C4-2B (cell line): ENCODE measurements at regions not wholly inside any gene's neighbourhood (a gene's known extent, or its start where the extent isn't known, plus 50 kb on each side); places are given as distances from the start of the nearest gene placed in this dataset.

ENCODE experiments used
- H3K27ac ChIP-seq: fragments of 450-650 bp; 2 replicates; pipeline ENCODE4 v1.5.1; 2017
- ZFX ChIP-seq: fragments of 450-650 bp; IDR thresholded peaks from 2 replicates; pipeline ENCODE4 v1.6.1; 2017
- TF ChIP-seq, protein P1 (sequence below): fragments of 450-650 bp; conservative IDR thresholded peaks from 2 replicates; pipeline ENCODE4 v1.5.1; 2017; ENCODE audit warnings: mild to moderate bottlenecking

DNA sequence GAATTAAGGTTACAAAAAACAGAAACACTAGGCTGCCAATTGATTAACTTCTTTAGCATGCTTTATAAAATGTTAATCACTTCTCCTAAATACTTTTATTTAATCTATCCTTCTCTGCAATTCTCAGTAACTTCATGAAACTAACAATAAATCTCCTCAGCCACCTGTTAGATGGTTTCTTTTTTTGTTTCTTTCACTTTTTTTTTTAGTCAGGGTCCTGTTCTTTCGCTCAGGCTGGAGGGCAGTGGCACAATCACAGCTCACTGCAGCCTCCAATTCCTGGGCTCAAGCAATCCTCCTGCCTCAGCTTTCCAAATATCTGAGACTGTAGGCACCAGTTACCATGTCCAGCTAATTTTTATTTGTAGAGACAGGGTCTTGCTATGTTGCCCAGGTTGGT, 213.4 kb upstream of the STK17B start:
- TF ChIP-seq ZFX: no peak
- TF ChIP-seq, protein P1, sequence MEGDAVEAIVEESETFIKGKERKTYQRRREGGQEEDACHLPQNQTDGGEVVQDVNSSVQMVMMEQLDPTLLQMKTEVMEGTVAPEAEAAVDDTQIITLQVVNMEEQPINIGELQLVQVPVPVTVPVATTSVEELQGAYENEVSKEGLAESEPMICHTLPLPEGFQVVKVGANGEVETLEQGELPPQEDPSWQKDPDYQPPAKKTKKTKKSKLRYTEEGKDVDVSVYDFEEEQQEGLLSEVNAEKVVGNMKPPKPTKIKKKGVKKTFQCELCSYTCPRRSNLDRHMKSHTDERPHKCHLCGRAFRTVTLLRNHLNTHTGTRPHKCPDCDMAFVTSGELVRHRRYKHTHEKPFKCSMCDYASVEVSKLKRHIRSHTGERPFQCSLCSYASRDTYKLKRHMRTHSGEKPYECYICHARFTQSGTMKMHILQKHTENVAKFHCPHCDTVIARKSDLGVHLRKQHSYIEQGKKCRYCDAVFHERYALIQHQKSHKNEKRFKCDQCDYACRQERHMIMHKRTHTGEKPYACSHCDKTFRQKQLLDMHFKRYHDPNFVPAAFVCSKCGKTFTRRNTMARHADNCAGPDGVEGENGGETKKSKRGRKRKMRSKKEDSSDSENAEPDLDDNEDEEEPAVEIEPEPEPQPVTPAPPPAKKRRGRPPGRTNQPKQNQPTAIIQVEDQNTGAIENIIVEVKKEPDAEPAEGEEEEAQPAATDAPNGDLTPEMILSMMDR: no peak
- H3K27ac ChIP-seq: no peak overlapping the region

DNA sequence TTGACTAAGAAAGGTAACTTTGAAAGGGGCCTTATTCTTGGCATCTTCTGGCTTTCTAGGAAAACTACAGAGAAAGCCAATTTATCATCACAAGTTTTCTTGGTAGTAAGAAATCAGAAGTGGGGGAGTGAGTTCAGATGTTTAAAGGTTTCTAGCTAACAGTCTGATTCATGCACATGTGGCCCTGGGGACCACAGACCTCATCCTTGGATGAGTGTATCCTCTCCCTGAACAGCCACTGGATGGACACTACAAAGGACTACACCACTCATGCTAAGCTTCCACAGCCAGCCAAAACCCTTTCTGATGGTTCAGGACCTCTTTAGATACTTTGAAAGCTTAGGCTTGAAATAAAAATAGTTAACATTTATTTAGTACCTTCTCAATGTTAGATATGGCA, 218.3 kb upstream of the STK17B start:
- no peak overlapping the region for H3K27ac ChIP-seq
- no peak for TF ChIP-seq ZFX
- TF ChIP-seq, protein P1: no peak

DNA sequence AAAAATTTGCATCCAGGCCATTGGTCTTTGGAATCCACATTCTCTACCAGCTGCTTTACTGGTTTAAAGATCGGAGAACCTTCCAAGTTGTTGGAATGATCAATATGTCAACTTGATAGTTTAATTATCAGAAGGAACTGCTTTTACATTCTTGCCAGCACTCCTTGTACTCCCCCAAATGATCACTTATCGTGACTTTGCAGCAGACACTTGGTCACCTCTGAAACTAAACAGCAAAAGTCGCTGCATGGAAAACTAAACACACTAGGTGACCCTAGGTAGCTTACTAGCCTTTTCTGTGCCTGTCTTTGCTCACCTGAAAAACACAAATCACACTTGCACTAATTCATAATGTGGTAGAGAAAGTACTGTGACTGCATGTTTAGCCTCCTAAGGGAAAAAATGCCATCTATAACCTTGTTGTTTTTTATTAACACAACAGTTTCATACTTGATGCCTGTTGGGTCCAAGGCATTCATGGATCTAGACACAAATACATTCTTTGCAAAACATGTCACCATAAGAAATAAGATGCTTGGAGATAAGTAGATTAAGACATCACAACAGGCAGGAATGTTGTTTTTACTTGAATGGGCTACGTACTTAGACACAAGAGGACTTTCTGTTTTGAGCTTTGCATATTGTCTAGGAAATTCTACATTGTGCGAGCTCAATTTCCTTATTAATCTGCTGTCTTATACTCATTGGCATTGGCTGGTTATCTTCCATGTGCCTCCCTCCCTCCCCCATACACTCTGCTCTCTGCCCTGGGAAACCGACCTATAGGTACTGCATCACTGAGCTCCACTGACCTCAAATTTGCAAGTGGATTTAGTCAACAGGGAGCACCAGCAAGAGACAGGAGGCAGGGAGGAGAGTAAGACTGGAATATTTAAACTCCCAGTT, 219.1 kb upstream of the STK17B start:
- H3K27ac ChIP-seq: no peak overlapping the region
- TF ChIP-seq, protein P1: no peak
- no peak for TF ChIP-seq ZFX

DNA sequence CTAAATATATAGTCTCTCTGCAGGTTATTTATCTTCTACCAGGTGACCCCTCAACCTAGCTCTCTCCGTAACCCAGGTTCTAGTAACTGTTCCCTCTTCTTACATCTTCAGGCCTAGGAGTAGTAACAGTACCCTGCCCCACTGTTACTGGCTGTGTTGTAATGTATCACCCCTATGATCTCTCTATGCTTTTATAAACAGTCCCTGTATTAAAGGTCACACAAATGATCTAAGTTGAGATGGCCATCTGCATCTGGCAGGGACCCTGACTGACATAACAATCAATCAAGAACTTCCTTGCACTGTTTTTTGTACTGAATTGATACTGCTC, 219.7 kb upstream of the STK17B start:
- no peak overlapping the region for H3K27ac ChIP-seq
- no peak for TF ChIP-seq ZFX
- TF ChIP-seq, protein P1: no peak

DNA sequence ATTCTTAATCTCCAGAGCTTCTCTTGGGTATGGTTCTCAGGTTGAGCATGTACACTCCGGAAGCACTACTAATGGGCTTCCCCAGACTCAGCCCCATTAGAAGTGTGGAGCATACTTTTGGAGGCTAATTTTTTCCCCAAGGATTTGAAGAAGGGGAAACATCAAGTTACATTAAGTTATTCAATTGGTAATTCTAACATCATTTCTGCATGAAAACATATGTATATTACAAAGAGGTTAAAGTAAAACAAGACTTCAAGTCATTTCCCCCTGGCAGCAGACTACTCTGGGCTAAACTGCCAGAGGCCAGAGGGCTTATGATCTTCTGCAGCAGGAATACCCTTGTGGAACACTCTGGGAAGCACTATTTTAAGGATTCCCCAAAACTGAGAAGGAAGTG, 227.7 kb upstream of the STK17B start:
- H3K27ac ChIP-seq: no peak overlapping the region
- no peak for TF ChIP-seq ZFX
- TF ChIP-seq, protein P1: no peak

DNA sequence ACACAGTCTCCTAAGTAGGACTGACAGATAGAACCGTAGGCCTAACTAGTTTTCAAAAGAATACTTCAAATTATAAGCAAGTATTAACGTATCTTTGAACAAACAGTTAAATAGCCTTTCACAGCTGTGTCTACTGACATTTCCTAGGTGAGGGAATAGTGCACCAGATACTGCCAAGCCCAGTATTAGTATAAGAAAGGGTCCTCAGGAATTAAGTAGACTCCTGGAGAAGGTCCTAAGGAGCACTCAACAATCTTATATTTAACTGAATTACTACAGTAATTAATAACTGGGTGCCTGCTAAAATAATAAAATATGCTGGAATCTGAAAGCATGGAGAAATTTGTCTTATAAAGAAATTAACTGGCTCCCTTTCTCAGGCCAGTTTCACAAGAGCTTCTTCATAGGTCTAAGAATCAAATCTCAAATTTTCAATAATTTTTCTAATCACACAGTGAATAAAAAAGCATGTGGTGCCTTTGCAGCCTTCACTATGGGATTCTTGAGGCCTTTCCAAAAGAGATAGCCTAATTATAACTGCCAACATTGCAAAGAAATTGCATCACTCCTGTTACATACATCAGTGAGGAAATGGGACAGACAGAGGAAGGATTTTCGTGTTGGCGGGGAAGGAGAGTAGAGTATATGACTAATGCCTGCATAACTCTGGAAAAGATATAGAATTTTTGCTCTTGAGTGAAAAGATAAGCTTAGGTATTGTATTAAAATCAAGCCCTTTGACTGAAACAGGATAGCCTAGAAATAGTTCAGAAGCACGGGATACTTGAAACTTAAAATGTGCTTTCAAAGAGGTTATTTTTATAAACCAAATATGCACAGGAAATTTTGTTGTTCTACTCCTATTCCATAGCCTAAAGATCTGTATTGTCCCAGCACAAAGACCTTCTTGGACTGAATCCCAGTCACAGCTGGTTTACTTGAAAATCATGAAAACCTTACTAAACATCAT, 228.6 kb upstream of the STK17B start:
- H3K27ac ChIP-seq: no peak overlapping the region
- TF ChIP-seq ZFX: no peak
- TF ChIP-seq, protein P1: no peak

DNA sequence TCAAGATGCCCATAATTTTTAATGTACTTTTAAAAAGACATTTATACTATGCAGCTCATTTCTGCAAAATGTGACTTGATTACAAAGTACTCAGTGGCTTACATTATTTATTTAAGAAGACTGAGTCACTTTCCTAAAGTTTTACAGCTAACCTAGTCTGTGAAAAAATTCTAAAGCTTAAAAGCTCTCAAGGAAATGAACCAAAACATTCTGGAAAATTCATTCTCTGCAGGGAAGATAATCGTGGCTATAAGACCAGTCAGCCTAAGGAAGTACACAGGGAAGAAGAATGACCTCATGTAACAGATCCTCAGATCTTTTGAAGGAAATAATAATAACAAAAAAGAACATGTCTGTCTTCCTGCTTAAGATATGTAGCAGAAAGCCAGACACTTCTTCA, 232.1 kb upstream of the STK17B start:
- TF ChIP-seq, protein P1: no peak
- no peak for TF ChIP-seq ZFX
- no peak overlapping the region for H3K27ac ChIP-seq
